ENCODE measurements at regions not wholly inside any gene's neighbourhood (a gene's known extent, or its start where the extent isn't known, plus 50 kb on each side); places are given as distances from the start of the nearest gene placed in this dataset.

GRCh38 chr4:67393699-67394281, 151.5 kb downstream of the CENPC start:
- TF ChIP-seq POLR2A (IDR thresholded peaks at IDR 0.05) (no peak), EP300 (IDR thresholded peaks at IDR 0.05; ENCODE audit: low read depth) (no peak), POLR2AphosphoS5 (IDR thresholded peaks at IDR 0.05) (no peak)
- TF ChIP-seq, protein P1, sequence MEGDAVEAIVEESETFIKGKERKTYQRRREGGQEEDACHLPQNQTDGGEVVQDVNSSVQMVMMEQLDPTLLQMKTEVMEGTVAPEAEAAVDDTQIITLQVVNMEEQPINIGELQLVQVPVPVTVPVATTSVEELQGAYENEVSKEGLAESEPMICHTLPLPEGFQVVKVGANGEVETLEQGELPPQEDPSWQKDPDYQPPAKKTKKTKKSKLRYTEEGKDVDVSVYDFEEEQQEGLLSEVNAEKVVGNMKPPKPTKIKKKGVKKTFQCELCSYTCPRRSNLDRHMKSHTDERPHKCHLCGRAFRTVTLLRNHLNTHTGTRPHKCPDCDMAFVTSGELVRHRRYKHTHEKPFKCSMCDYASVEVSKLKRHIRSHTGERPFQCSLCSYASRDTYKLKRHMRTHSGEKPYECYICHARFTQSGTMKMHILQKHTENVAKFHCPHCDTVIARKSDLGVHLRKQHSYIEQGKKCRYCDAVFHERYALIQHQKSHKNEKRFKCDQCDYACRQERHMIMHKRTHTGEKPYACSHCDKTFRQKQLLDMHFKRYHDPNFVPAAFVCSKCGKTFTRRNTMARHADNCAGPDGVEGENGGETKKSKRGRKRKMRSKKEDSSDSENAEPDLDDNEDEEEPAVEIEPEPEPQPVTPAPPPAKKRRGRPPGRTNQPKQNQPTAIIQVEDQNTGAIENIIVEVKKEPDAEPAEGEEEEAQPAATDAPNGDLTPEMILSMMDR (IDR thresholded peaks at IDR 0.05): peak; percentile 52 to 82 (median 74)
